ENCODE measurements at regions not wholly inside any gene's neighbourhood (a gene's known extent, or its start where the extent isn't known, plus 50 kb on each side); places are given as distances from the start of the nearest gene placed in this dataset.

DNA sequence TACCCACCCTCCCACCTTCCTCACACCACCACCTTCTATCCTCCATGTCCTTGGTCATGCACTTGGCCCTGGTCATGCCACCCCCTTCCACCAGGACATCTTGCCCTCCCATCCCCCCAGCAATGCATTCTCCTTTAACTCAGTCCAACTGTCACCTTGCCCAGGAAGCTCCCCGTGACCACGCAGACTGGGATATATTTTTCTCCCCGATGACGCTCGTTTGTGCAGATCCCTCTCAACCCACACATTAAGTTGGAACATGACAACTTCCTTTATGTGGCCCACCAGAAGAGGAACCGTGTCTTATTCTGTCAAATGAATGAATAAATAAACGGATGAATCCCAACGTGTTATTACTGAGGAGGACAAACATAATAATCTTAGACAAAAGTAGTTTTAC is 82.8 kb upstream of the TAS2R1 start:
- Histone ChIP-seq H3K36me3 (replicated peaks in 1 of 2; ENCODE audit: control extremely low read depth in 1 of 2, control insufficient read depth in 1 of 2, extremely low read depth in 1 of 2, insufficient read depth in 2 of 2, low read length in 1 of 2) (no peaks in the 10 kb centered on the region), H3K27ac (ENCODE audit: low read length in 2 of 2) (no peak overlapping the region), H3K9ac (ENCODE audit: low read length) (no peak overlapping the region), H3K4me2 (replicated peaks; ENCODE audit: low read depth, low read length, poor library complexity, severe bottlenecking) (no peak overlapping the region), H3K4me1 (ENCODE audit: control insufficient read depth in 2 of 2, insufficient read depth in 2 of 2, low read length in 2 of 2) (no peaks in the 10 kb centered on the region), H3K79me2 (ENCODE audit: control insufficient read depth, insufficient read depth, low read length) (no peaks in the 10 kb centered on the region), H3K27me3 (replicated peaks in 1 of 4; ENCODE audit: control extremely low read depth in 1 of 4, control insufficient read depth in 3 of 4, insufficient read depth in 4 of 4, low read length in 3 of 4) (no peaks in the 10 kb centered on the region), H2AFZ (ENCODE audit: insufficient read depth, low read depth, low read length, poor library complexity, severe bottlenecking) (no peak overlapping the region), H3K9me3 (ENCODE audit: control extremely low read depth in 1 of 3, control insufficient read depth in 2 of 3, insufficient read depth in 1 of 3, low read length in 2 of 3) (peaks cover 0 to 3% (median 0%) of the 10 kb centered on the region in 3 donors), H3K4me3 (ENCODE audit: control extremely low read depth in 1 of 5, extremely low read depth in 1 of 5, insufficient read depth in 1 of 5, low read depth in 2 of 5, low read length in 4 of 5) (no peak overlapping the region), H4K20me1 (ENCODE audit: control insufficient read depth, insufficient read depth, low read length, poor library complexity, severe bottlenecking) (no peaks in the 10 kb centered on the region)
- WGBS (ENCODE audit: insufficient coverage), result no CpG with 5 or more reads among the region's 8 CpGs
- DNase-seq, result no peak
- Mint-ChIP-seq H3K4me3 (no peak overlapping the region), H3K27ac (no peak overlapping the region), H3K9me3 (ENCODE audit: insufficient read depth) (no peaks in the 10 kb centered on the region), H3K27me3 (no peaks in the 10 kb centered on the region), H3K4me1 (no peaks in the 10 kb centered on the region)
- intact Hi-C loops (cut with micrococcal nuclease), result no loop called here
- ChIA-PET CTCF (no interaction called here), POLR2A (no interaction called here)
- TF ChIP-seq, protein P1, sequence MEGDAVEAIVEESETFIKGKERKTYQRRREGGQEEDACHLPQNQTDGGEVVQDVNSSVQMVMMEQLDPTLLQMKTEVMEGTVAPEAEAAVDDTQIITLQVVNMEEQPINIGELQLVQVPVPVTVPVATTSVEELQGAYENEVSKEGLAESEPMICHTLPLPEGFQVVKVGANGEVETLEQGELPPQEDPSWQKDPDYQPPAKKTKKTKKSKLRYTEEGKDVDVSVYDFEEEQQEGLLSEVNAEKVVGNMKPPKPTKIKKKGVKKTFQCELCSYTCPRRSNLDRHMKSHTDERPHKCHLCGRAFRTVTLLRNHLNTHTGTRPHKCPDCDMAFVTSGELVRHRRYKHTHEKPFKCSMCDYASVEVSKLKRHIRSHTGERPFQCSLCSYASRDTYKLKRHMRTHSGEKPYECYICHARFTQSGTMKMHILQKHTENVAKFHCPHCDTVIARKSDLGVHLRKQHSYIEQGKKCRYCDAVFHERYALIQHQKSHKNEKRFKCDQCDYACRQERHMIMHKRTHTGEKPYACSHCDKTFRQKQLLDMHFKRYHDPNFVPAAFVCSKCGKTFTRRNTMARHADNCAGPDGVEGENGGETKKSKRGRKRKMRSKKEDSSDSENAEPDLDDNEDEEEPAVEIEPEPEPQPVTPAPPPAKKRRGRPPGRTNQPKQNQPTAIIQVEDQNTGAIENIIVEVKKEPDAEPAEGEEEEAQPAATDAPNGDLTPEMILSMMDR (IDR thresholded peaks at IDR 0.05), result no peak
- no peak for TF ChIP-seq EZH2 (IDR thresholded peaks at IDR 0.05; ENCODE audit: borderline replicate concordance, insufficient read depth, low read depth, low read length, poor library complexity, severe bottlenecking)
- no peak for ATAC-seq (ENCODE audit: low read depth)

DNA sequence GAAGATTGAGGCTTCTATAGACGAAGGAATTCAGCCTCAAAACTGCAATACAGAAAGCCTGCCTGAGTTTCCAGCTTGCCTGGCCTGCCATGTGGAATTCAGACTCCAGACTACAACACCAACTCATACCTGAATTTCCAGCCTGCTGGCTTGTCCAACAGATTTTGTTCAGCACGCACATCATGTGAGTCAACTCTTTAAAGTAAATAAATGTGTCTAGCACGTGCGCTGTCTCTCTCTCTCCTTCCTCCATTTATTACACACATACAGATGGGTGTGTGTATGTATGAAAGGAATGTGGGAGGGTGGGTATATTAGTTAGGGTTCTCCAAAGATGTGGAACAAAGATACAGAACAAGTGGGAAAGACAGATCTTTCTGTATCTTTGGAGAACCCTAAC is 82.4 kb upstream of the TAS2R1 start:
- Mint-ChIP-seq H3K4me3 (no peak overlapping the region), H3K27me3 (no peaks in the 10 kb centered on the region), H3K27ac (no peak overlapping the region), H3K4me1 (no peaks in the 10 kb centered on the region), H3K9me3 (ENCODE audit: insufficient read depth) (no peaks in the 10 kb centered on the region)
- DNase-seq (no peak), ATAC-seq (ENCODE audit: low read depth) (no peak)
- no peaks in the 10 kb centered on the region for H3K4me1 ChIP-seq (ENCODE audit: control insufficient read depth in 2 of 2, insufficient read depth in 2 of 2, low read length in 2 of 2)
- POLR2A ChIA-PET, result no interaction called here
- WGBS (ENCODE audit: insufficient coverage), result 89% methylated on average over 1 of the region's 4 CpGs
- TF ChIP-seq, protein P1 (IDR thresholded peaks at IDR 0.05), result no peak
- TF ChIP-seq EZH2 (IDR thresholded peaks at IDR 0.05; ENCODE audit: borderline replicate concordance, insufficient read depth, low read depth, low read length, poor library complexity, severe bottlenecking), result no peak
- no peaks in the 10 kb centered on the region for H4K20me1 ChIP-seq (ENCODE audit: control insufficient read depth, insufficient read depth, low read length, poor library complexity, severe bottlenecking)
- no peak overlapping the region for H2AFZ ChIP-seq (ENCODE audit: insufficient read depth, low read depth, low read length, poor library complexity, severe bottlenecking)
- CTCF ChIA-PET, result no interaction called here
- H3K9me3 ChIP-seq (ENCODE audit: control extremely low read depth in 1 of 3, control insufficient read depth in 2 of 3, insufficient read depth in 1 of 3, low read length in 2 of 3), result peaks cover 0 to 3% (median 0%) of the 10 kb centered on the region in 3 donors
- intact Hi-C loops (cut with micrococcal nuclease), result no loop called here
- H3K4me3 ChIP-seq (ENCODE audit: control extremely low read depth in 1 of 5, extremely low read depth in 1 of 5, insufficient read depth in 1 of 5, low read depth in 2 of 5, low read length in 4 of 5), result no peak overlapping the region
- no peaks in the 10 kb centered on the region for H3K27me3 ChIP-seq (replicated peaks in 1 of 4; ENCODE audit: control extremely low read depth in 1 of 4, control insufficient read depth in 3 of 4, insufficient read depth in 4 of 4, low read length in 3 of 4)
- no peak overlapping the region for H3K27ac ChIP-seq (ENCODE audit: low read length in 2 of 2)
- H3K4me2 ChIP-seq (replicated peaks; ENCODE audit: low read depth, low read length, poor library complexity, severe bottlenecking), result no peak overlapping the region
- no peaks in the 10 kb centered on the region for H3K79me2 ChIP-seq (ENCODE audit: control insufficient read depth, insufficient read depth, low read length)
- H3K9ac ChIP-seq (ENCODE audit: low read length), result no peak overlapping the region
- H3K36me3 ChIP-seq (replicated peaks in 1 of 2; ENCODE audit: control extremely low read depth in 1 of 2, control insufficient read depth in 1 of 2, extremely low read depth in 1 of 2, insufficient read depth in 2 of 2, low read length in 1 of 2), result no peaks in the 10 kb centered on the region

Measured in B cell (primary cell).